Renal cortical epithelial cell (primary cell): ENCODE measurements at regions not wholly inside any gene's neighbourhood (a gene's known extent, or its start where the extent isn't known, plus 50 kb on each side); places are given as distances from the start of the nearest gene placed in this dataset.

ENCODE experiments used
- DNase-seq: peaks from one replicate; pipeline ENCODE4 v3.0.0-alpha.2; 2011; ENCODE audit warnings: low read depth

DNA sequence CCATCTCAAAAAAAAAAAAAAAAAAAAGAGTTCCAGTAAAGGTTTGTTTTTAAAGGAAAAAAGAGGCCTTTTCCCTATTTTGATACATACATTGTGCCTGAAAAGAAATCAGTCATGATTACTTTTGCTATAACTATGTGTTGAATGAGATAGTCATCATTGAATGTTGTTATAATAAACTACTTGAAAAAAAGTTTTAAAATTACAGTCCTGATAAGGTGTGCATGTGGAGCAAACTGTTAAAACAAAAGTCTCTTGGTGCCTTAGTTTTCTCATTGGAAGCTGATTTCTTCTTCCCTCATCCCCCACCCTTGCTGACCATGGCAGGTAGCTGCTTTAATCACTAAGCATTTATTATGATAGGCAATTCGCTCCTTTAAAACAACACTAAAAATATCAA is 172.3 kb upstream of the TBCA start:
- DNase-seq: no peak

DNA sequence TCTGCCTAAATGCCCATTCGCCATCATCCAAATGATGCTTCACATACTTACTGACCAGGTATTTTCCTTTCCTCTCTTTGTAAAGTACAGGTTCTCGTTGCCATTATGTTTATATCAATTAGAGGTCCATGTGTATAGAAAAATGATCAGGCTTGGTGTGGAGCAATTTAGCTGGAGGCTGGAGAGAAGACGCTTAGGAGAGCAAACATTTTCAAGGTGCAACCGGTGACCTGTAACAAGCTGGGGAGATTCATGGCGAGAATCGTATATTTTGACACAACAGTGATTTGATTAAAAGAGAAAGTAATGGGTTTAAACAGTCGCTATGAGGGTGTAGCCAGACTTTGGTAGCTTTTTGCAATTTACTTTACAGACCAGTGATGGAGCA is 170.9 kb upstream of the TBCA start:
- DNase-seq: no peak

DNA sequence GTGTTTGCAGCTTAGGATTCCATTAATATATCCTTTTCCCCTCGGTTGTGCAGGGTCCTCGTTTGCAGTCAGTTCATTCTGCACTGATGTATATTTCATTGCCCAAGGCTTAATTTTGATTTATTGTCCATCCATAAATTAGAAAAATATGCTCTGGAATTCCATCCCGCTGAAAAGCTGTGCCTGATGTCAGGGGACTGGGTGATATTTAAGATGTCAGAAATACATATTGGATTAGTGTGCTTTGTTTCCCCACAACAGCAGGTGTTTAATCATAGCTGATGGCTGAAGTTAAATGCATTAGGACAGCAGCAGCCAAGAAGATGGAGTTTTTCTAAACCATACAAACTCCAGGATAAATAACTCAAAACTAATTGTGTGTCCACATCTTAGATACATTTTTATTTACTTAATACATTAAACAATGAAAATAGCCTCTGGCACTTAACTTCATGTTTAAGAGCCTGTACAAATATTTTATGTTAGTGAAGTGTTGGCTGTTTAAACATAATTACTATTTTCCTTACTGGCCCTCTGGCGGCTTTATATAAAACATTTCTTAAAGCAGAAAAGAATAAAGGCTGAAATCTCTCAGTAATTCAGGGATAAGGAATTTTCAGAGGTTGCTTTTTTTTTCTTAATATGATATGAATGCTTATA is 170.4 kb upstream of the TBCA start:
- no peak for DNase-seq

DNA sequence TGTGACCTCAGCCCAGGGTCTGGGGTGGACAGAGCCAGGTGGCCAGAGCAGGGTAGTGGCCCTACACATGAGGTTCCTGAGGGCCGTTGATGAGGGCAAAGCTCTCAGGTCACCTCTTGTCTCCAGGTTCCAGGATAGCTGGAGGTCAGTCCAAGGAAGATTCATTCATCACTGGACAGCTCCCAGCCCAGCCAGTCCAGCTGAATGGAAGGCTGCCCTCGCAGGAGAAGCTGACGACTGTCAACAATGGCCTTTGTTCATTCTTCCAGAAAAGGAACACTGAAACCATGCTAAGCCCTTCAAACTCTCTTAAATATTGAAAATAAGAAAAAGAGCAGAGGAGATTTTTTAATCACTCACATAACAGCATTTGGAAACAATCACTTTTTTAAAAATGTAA is 169.7 kb upstream of the TBCA start:
- DNase-seq: no peak

DNA sequence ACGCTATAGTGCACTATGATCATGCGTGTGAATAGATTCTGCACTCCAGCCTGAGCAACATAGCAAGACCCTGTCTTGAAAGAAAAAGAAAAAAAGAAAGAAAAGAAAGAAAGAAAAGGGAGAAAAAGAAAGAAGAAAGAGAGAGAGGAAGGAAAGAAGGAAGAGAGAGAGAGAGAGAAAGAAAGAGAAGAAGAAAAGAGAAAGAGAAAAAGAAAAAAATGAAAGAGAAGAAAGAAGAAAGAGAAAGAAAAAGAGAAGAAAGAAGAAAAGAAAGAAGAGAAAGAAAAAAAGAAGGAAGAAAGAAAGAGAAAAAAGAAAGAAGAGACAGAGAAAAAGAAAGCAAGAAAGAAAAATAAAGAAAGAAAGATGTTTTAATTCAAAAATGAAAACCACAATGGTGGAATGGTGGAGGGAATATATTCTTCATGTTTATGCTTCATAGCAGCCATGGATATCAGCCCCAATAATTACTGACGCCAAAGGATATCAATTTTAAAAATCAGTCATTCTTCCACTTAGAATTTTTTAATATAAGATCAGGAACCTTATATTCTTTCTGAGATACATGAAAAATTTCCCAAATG is 168.7 kb upstream of the TBCA start:
- DNase-seq: no peak

DNA sequence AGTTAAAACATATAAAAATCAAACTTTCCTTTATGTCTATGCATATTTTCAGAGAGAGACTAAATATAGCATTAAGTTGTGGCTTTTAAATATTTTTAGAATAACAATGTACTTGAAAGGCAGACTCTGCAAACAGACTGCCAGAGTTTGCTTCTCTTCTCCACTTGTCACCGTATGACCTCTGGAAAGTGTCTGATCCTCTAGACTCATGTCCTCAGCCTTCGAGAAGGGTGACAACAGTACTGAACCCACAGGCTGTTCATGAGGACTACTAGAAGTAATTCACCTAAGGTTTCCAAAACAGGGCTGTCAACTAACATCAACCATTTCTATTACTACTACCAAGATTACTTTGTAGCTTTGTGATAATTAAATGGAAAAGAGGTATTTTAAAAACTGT is 167.7 kb upstream of the TBCA start:
- DNase-seq: no peak

DNA sequence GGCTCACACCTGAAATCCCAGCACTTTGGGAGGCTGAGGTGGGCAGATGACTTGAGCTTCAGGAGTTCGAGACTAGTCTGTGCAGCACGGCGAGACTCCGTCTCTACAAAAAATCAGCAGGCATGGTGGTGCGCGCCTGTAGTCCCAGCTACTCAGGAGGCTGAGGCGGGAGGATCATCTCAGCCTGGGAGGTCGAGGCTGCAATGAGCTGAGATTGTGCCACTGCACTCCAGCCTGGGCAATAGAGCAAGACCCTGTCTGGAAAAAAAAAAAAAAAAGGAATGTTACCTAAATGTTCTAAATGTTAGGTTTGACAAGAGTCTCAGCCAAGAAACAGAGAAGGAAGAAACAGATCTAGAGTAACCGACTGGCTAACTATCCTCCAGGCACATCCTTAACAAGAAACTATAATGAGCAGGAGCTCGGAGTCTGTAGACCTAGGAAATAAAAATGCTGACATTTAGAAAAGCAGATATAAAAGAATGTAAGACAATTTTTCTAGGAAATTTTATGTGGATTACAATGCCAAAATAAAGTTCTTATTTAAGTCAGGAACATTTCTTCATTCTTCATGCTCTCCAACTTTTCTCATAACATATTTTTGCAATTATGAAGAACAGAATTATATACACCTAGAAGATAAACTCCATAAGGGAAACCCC is 166.6 kb upstream of the TBCA start:
- DNase-seq: no peak

DNA sequence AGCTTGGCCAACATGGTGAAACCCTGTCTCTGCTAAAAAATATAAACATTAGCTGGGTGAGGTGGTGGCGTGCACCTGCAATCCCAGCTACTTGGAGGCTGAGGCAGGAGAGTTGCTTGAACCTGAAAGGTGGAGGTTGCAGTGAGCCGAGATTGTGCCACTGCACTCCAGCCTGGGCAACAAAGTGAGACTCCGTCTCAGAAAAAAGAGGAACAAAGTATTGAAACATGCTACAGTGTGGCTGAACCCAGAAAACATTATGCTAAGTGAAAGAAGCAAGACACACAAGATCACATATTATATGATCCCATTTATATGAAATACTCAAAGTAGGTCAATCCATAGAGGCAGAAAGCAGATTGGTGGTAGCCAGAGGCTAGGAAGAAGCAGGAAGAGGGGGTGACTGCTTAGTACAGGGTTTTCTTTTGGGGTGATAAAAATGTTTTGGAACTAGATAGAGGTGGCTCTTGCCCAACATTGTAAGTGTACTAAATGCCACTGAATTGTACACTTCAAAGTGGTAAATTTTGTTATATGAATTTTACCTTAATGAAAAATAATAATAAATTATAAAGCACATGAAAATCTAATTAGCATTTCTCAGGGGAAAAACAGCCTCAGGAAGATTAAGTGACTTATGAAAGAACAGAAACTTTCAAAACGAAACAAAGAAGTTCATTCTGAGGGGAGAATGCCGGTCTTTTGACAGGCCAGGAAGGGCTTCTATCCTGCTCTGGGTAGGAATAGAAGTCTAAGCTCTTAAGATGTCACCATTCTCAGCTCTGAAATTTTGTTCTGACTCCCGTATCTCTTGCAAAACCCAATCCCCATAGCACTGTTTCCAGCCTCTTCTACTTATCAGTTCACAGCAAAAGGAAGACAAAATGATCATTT is 161.1 kb upstream of the TBCA start:
- no peak for DNase-seq

DNA sequence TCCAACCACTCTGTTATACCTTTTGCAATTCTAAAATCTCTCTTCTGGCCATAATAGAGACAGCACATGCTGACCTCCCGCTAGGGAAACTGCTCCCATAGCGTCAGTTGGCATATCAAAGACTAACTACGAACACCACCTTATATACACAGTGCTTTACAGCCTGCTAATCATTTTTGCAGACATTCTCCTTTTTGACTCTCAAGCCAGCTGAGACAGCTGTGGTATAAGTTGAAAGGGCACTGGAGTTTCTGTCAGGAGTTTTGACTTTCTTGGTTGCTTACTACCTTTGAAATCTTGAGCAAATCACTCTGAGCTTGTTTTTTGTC is 160.2 kb upstream of the TBCA start:
- no peak for DNase-seq

DNA sequence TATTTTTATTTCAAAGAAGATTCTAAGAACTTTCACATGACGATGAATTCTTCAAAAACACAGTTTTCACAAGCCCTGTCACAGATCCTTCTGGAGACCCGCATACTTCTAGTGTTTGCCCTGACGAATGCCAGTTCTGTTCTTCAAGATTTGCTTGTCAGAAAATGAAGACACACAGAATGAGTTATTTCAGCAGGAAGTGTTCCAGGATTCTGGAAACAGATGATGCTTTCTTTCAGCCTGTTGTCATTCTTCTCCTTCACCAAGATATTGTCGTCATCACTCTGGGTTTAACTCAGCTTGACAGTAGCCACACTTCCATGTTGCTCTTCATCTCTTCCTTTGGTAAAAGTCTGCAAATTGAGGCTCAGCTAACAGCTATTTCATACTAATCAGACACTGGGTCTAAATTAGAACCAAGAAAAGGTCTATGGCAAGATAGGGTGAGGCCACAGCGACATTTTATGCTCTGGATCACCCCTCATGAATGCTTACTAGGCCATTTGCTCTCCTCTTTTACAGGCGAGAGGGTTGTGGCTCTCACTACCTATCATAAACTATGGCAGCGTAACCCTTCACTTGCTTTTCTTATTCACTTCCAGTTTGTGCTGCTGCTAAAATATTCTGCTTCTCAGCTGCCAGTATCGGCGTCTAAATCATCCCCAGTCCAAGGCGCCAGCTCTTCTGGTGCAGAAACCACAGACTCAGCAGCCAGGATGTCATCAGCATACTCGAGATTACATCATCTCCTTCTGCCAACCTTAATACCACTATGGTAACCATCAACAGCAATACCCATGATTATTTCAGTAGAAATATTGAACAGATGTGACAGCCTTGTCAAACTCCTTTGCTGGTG is 159.6 kb upstream of the TBCA start:
- no peak for DNase-seq

DNA sequence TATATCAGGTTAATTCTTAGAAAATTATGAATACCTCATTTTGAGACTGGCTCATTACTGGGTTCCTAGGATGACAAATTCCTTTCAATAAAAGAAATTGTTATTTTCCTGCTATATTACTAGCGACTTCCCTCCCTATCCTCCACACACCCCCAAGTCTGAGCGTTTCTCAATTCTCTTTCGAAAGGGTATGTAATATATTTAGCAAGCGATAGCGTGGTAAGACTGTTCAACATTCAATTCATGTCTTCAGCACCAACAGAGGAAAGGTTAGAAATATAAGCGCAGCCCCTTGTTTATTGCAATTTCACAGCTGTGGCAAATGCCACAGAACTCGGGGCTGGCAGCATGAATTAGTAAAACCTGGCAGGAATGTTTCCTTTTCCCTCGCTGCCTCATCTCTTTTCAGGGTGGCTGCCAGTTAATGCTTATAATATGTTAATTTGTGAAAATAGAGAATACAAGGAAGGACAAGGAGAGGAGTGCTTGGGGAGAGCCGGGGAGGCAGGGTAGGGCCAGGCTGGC is 152.7 kb upstream of the TBCA start:
- no peak for DNase-seq

DNA sequence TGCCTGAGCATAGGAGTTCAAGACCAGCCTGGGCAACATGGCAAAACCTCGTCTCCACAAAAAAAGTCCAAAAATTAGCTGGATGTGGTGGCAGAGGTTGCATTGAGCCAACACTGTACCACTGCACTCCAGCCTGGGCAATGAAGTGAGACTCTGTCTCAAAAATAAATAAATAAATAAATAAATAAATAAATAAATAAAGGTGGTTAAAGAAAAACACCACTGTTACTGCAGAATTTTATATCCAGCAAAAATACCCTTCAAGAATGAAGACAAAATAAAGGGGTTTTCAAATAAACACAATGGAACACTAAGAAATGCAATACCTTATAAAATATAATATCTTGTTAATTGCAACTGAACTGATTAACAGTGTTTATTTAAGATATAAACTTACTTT is 150.2 kb upstream of the TBCA start:
- no peak for DNase-seq

DNA sequence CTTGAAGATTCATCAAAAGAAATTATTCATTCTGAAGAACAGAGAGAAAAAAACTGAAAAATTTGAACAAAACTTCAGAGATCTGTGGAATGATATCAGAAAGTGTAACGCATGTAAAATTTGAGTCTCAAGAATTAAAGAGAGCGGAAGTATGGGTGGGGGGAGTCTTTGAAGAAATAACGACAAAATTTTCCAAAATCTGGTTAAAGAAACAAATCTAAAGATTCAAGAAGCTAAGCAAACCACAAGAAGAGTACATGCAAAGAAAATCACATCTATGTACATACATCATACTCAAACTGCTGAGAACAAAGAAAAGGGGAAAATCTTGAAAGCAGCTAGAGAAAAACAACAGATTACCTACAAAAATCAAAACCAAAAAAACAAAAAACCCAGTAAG is 149.4 kb upstream of the TBCA start:
- no peak for DNase-seq

DNA sequence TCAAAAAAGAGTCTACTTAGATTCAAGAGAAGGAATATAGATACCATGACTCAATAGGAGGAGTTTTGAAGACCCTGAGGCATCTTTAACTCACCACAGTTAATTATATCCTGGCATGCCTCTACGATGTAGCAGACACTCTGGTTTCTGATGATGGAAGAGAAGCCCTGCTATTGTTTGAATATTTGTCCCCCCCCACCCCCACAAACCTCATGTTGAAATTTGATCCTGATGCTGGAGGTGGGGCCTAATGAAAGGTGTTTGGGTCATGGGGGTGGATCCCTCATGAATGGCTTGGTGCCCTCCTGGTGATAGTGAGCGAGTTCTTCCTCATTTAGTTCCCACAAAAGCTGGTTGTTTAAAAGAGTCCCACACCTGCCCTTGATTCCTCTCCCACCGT is 147.9 kb upstream of the TBCA start:
- DNase-seq: no peak

DNA sequence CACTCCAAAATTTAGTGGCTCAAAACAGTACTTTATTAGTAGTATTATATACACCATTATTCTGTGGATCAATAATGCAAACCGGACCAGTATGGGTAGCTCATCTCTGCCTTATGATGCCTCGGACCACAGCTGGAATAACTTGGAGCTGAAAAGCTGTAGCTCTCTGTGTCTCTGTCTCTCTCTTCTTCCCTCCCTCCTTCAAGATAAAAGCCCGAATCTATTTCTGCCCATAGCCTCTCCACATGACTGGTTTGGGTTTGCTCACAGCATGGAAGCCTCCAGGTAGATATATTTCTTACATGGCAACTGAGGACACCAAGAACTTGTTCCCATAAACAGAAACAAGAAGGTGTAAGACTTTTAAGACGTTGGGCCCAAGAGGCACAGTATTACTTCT is 147.5 kb upstream of the TBCA start:
- DNase-seq: no peak

DNA sequence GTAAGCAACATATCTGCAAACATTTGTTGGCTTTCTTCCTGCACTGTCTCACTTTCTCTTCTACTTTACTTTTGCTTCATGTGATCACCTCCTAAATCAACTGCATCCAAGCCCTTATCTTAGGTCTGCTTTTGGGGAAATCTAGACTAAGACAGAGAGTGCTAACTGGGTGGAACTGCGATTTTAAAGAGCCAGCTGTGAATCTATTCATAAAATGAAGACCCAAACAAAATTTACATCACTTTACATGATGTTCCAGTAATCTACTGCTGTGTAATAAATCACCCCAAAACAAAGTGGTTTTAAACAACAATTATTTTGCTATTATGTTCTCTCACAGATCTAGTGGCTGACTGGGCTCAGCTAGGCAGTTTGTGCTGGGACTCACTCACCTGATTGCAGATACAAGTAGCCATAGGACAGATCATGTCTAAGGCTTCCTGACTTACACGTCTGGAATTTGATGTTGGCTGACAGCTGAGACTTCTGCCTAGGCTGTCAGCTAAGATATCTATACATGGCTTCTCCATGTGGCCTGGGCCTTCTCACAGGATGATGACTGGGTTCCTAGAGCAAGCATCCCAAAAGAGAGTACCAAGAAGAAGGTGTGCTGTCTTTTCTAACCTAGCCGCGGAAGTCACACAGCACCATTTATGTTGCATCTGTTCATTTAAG is 145.1 kb upstream of the TBCA start:
- DNase-seq: no peak

DNA sequence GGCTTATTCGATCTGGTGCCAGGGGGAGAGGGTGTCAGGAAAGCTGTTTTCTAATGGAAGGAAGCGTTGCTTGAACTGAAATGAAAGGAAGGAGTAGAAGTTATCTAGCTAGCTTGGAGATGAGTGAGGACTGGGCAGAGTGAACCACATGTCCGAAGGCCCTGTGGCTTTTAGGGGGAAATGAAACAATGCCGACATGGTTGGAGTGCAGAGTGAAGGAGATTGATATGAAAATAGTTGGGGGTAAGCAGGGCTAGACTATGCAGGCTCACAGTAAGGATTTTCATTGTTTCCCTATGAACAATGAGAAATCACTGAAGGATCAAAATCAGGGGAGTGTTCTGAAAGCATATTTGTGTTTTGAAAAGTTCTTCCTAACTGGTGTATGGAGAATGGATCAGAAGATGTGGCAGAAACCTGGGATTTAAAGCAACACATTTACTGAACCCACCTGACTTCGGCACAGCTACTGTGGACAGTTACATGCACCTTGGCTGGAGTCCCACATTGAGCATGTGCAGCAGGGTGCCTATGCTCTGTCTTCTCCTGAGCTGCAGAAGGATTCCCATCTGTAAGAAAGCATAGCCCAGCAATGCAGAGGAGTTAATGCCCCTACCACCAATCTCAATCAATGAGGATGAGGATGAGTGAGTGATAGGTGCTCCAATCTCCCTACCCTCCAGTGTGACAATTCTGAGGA is 144.4 kb upstream of the TBCA start:
- no peak for DNase-seq

DNA sequence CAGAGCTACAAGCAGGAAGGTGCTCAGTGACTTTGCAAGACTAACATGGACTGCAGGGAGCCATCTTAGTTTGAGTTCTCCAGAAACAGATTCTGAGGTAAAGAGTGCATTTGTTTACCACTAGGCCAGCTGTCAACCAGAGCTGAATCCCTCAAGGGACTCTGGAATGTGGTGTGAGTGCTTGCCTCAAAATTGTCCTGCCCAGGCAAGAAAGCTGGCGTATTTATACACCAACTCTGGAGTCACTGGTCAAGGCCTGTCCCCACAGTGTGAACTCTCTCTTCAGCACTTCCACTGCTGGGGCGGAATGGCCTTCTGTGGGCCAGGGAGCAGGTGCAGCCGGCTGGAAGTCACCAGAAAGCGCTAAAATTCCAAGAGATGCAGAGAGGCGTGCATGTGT is 139.2 kb upstream of the TBCA start:
- DNase-seq: no peak

DNA sequence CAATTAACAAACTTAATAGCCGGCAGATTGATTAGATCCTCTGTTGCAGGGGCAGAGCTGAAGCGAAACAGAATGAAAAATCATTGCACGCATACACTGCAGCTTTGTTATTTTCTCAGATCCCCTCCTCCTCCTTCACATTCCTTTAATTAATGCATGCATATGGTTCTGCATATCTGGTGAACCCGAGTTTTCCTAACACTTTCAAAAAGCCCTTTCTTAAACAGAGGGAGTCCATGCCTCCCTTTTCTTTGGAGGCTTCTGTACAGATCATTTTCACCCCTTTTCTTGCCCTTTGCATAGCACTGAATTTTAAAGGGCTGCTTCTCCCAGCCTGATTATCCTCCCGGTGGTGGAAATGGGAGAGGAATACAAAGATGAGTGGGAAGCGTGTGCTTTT is 136.6 kb upstream of the TBCA start:
- no peak for DNase-seq

DNA sequence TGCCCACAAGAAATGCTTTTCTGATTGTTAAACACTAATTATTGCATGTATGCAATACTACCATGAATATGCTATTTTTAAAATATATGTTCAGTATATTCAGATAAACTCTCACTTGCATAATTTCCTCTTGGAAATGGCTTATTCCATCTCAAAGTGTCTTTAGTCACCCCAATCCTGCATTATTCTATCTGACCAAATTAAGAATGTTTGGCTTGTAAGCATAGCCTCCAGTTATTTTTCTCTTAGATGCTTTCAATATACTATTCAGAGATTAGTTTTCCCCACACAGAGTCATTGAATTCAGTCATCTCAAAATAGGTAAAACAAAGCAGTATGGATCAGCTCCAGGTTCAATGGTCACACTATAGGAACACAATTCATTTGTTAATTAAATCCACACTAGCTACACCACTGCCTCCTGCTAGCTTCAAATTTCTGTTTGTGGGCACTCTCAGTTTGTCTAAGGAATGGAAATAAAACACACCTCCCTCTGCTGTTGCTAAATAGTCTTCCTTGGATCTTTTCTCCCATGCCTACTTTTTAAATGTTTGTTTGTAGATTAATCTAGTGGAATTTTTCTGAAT is 134.6 kb upstream of the TBCA start:
- DNase-seq: no peak
